WTC11 (cell line): ENCODE measurements at regions not wholly inside any gene's neighbourhood (a gene's known extent, or its start where the extent isn't known, plus 50 kb on each side); places are given as distances from the start of the nearest gene placed in this dataset.
A peak's percentile ranks its signal among the peaks of the same experiment; 100 is the strongest.
"Not testable (repeated sequence)": the region's sequence is repeated elsewhere in the genome, so short reads cannot be mapped to it uniquely, and the experiment has no call there.

Experiments
- ATAC-seq: fragments of 200-7000 bp; cut with Tn5 transposase; 2 replicates; pipeline ENCODE4 v1.10.0; 2021; ENCODE audit warnings: mild to moderate bottlenecking, moderate library complexity
- CTCF ChIA-PET: fragments of 300-600 bp; sonication (Branson Sonifier 250); formaldehyde crosslinking; loops from one replicate; lab custom pipeline; 2021; ENCODE audit warnings: antibody characterized with exemption; lab: Charles Lee
- POLR2A ChIA-PET: fragments of 350-600 bp; sonication (Branson Sonifier 250); formaldehyde crosslinking; loops from one replicate; lab custom pipeline; 2021; ENCODE audit warnings: antibody characterized with exemption; lab: Charles Lee
- DNase-seq: peaks from one replicate; pipeline ENCODE4 v3.0.0; 2021; ENCODE audit warnings: low spot score
- H3K27ac Mint-ChIP-seq: 2 replicates; pipeline ENCODE4 v1.8.0; 2021; ENCODE audit warnings: mixed read lengths
- H3K27me3 Mint-ChIP-seq: 2 replicates; pipeline ENCODE4 v1.8.0; 2021; ENCODE audit warnings: low read depth, mild to moderate bottlenecking, moderate library complexity, mixed read lengths
- H3K36me3 Mint-ChIP-seq: 2 replicates; pipeline ENCODE4 v1.8.0; 2021; ENCODE audit warnings: mixed read lengths
- H3K4me1 Mint-ChIP-seq: 2 replicates; pipeline ENCODE4 v1.8.0; 2022; ENCODE audit warnings: mixed read lengths
- H3K4me3 Mint-ChIP-seq: 2 replicates; pipeline ENCODE4 v1.8.0; 2021; ENCODE audit warnings: mild to moderate bottlenecking, moderate library complexity, mixed read lengths
- H3K9me3 Mint-ChIP-seq: 2 replicates; pipeline ENCODE4 v1.8.0; 2021; ENCODE audit warnings: mixed read lengths
- AR ChIP-seq: fragments of 250-450 bp; sonication (Bioruptor Pico); IDR thresholded peaks from 2 replicates; pipeline ENCODE4 v1.9.0; 2021; ENCODE audit warnings: mild to moderate bottlenecking
- GRHL2 ChIP-seq: fragments of 250-450 bp; sonication (Bioruptor Pico); IDR thresholded peaks from 2 replicates; pipeline ENCODE4 v1.8.0; 2022; ENCODE audit warnings: mild to moderate bottlenecking, moderate library complexity; ENCODE audit not compliant: insufficient replicate concordance, severe bottlenecking
- HMGA2 ChIP-seq: fragments of 250-450 bp; sonication (Bioruptor Pico); IDR thresholded peaks from 2 replicates; pipeline ENCODE4 v1.4.0; 2021; ENCODE audit warnings: mild to moderate bottlenecking, moderate library complexity
- IRF1 ChIP-seq: sonication (generic); formaldehyde crosslinking; IDR thresholded peaks from 2 replicates; pipeline ENCODE4 v1.8.0; 2023; ENCODE audit warnings: missing genetic modification reagents
- JUN ChIP-seq: sonication (generic); formaldehyde crosslinking; IDR thresholded peaks from 2 replicates; pipeline ENCODE4 v1.8.0; 2023; ENCODE audit warnings: mild to moderate bottlenecking, missing genetic modification reagents
- NFATC4 ChIP-seq: fragments of 250-450 bp; sonication (Bioruptor Pico); IDR thresholded peaks from 2 replicates; pipeline ENCODE4 v1.9.0; 2021; ENCODE audit warnings: mild to moderate bottlenecking
- PREB ChIP-seq: sonication (generic); formaldehyde crosslinking; IDR thresholded peaks from 2 replicates; pipeline ENCODE4 v1.8.1; 2022; ENCODE audit warnings: mild to moderate bottlenecking, missing genetic modification reagents, moderate library complexity, borderline replicate concordance
- PRRX2 ChIP-seq: fragments of 250-450 bp; sonication (Bioruptor Pico); IDR thresholded peaks from 2 replicates; pipeline ENCODE4 v1.8.0; 2021; ENCODE audit warnings: mild to moderate bottlenecking
- RELA ChIP-seq: sonication (generic); formaldehyde crosslinking; IDR thresholded peaks from 2 replicates; pipeline ENCODE4 v1.8.1; 2022; ENCODE audit warnings: missing genetic modification reagents, mild to moderate bottlenecking, borderline replicate concordance
- STAT6 ChIP-seq: sonication (generic); formaldehyde crosslinking; conservative IDR thresholded peaks from 2 replicates; pipeline ENCODE4 v1.8.1; 2023; ENCODE audit warnings: mild to moderate bottlenecking, low read depth, missing genetic modification reagents, moderate library complexity
- ZNF121 ChIP-seq: sonication (generic); formaldehyde crosslinking; IDR thresholded peaks from 2 replicates; pipeline ENCODE4 v1.8.0; 2023; ENCODE audit warnings: missing genetic modification reagents
- ZNF263 ChIP-seq: sonication (generic); formaldehyde crosslinking; IDR thresholded peaks from 2 replicates; pipeline ENCODE4 v1.8.1; 2022; ENCODE audit warnings: low read depth, mild to moderate bottlenecking, moderate library complexity, missing genetic modification reagents
- ZNF317 ChIP-seq: sonication (generic); formaldehyde crosslinking; IDR thresholded peaks from 2 replicates; pipeline ENCODE4 v1.8.1; 2023; ENCODE audit warnings: low read depth, mild to moderate bottlenecking, moderate library complexity, missing genetic modification reagents, borderline replicate concordance
- ZNF416 ChIP-seq: fragments of 250-450 bp; sonication (Bioruptor Pico); IDR thresholded peaks from 2 replicates; pipeline ENCODE4 v1.9.0; 2021; ENCODE audit warnings: mild to moderate bottlenecking, inconsistent platforms
- TF ChIP-seq, protein P1 (sequence below): fragments of 200-600 bp; IDR thresholded peaks from 2 replicates; pipeline ENCODE4 v1.8.0; 2022; ENCODE audit warnings: antibody characterized with exemption
- TF ChIP-seq, protein P2 (sequence below): sonication (generic); formaldehyde crosslinking; IDR thresholded peaks from 2 replicates; pipeline ENCODE4 v1.8.1; 2023; ENCODE audit warnings: mild to moderate bottlenecking, missing genetic modification reagents, moderate library complexity

DNA sequence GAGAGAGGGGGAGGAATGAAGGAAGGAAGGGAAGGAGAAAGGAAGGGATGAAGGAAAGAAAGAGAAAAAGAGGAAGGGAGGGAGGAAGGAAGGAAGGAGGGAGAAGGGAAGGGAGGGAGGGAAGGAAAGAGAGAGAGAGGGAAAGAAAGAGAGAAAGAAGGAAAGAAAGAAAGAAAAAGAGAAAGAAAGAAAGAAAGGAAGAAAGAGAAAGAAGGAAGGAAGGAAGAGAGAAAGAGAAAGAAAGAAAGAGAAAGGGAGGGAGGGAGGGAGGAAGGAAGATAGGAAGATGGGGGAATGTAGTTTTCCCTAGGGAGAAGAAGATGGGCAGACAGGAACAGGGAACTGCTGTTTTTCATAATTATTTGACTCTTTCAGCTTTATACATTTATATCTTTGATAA is 115.1 kb upstream of the CXADR start:
- Mint-ChIP-seq H3K27ac (no peak overlapping the region), H3K4me1 (no peaks in the 10 kb centered on the region), H3K36me3 (no peaks in the 10 kb centered on the region), H3K4me3 (no peak overlapping the region), H3K9me3 (no peaks in the 10 kb centered on the region), H3K27me3 (no peaks in the 10 kb centered on the region)
- ChIA-PET POLR2A (no interaction called here), CTCF (interaction anchor here (1.1 kb wide), 1 partner anchor 11 kb away, joined by 4 read pairs; no protein-coding TSS in a partner anchor)
- DNase-seq: no peak
- TF ChIP-seq, protein P1, sequence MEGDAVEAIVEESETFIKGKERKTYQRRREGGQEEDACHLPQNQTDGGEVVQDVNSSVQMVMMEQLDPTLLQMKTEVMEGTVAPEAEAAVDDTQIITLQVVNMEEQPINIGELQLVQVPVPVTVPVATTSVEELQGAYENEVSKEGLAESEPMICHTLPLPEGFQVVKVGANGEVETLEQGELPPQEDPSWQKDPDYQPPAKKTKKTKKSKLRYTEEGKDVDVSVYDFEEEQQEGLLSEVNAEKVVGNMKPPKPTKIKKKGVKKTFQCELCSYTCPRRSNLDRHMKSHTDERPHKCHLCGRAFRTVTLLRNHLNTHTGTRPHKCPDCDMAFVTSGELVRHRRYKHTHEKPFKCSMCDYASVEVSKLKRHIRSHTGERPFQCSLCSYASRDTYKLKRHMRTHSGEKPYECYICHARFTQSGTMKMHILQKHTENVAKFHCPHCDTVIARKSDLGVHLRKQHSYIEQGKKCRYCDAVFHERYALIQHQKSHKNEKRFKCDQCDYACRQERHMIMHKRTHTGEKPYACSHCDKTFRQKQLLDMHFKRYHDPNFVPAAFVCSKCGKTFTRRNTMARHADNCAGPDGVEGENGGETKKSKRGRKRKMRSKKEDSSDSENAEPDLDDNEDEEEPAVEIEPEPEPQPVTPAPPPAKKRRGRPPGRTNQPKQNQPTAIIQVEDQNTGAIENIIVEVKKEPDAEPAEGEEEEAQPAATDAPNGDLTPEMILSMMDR: no peak
- no peak for TF ChIP-seq GRHL2 (CRISPR knock-in tag)
- no peak for TF ChIP-seq JUN (CRISPR knock-in tag)
- TF ChIP-seq STAT6 (CRISPR knock-in tag): no peak
- no peak for ATAC-seq

- not testable (repeated sequence) for ATAC-seq, H3K27ac Mint-ChIP-seq
- peak; percentile 58 for TF ChIP-seq ZNF121 (CRISPR knock-in tag)
- TF ChIP-seq, all 79 proteins: peak for 1; not testable (repeated sequence) for 78
- H3K9me3 Mint-ChIP-seq, DNase-seq, POLR2A ChIA-PET, H3K4me3 Mint-ChIP-seq, H3K36me3 Mint-ChIP-seq, H3K27me3 Mint-ChIP-seq, H3K4me1 Mint-ChIP-seq: not testable (repeated sequence)
- CTCF ChIA-PET: interaction anchor here (0.7 kb wide), 1 partner anchor 1916 kb away, joined by 3 read pairs; no protein-coding TSS in a partner anchor
Measured at GRCh38 chr21:17398954-17399353, 113.9 kb upstream of the CXADR start.

- no peak for ATAC-seq
- Mint-ChIP-seq H3K27ac (no peak overlapping the region), H3K9me3 (peaks cover 17% of the 10 kb centered on the region), H3K4me1 (no peaks in the 10 kb centered on the region), H3K36me3 (peaks cover 7% of the 10 kb centered on the region; the same call in 1 of the 2 replicates), H3K4me3 (no peak overlapping the region), H3K27me3 (no peaks in the 10 kb centered on the region)
- no peak for DNase-seq
- ChIA-PET POLR2A (no interaction called here), CTCF (interaction anchor here (0.6 kb wide), 1 partner anchor 16 kb away, joined by 3 read pairs; no protein-coding TSS in a partner anchor)
- TF ChIP-seq ZNF416: no peak
- no peak for TF ChIP-seq IRF1 (CRISPR knock-in tag)
- TF ChIP-seq ZNF263 (CRISPR knock-in tag): no peak
- TF ChIP-seq AR (CRISPR knock-in tag): no peak
Measured at GRCh38 chr21:17402937-17403336, 109.9 kb upstream of the CXADR start.

DNA sequence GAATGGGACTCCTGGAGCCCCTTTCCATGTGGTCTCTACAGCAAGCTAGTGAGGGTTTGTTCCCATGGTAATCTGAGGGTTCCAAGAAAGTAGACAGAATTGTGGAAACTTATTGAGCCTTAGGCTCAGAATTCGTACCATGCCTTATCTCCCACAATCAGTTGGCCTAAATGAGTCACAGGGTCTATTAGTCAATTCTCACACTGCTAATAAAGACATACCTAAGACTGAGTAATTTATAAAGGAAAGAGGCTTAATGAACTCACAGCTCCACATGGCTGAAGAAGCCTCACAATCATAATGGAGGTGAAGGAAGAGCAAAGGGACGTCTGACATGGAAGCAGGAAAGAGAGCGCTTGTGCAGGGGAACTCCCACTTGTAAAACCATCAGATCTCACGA is 106.6 kb upstream of the CXADR start:
- CTCF ChIA-PET: no interaction called here
- H3K9me3 Mint-ChIP-seq: peaks cover 17% of the 10 kb centered on the region
- no peak for TF ChIP-seq PREB (CRISPR knock-in tag)
- TF ChIP-seq HMGA2: no peak
- TF ChIP-seq, protein P2, sequence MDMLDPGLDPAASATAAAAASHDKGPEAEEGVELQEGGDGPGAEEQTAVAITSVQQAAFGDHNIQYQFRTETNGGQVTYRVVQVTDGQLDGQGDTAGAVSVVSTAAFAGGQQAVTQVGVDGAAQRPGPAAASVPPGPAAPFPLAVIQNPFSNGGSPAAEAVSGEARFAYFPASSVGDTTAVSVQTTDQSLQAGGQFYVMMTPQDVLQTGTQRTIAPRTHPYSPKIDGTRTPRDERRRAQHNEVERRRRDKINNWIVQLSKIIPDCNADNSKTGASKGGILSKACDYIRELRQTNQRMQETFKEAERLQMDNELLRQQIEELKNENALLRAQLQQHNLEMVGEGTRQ: no peak
- TF ChIP-seq RELA (CRISPR knock-in tag): no peak
- TF ChIP-seq PRRX2 (CRISPR knock-in tag): no peak
- TF ChIP-seq ZNF121 (CRISPR knock-in tag): no peak
- no peak for TF ChIP-seq NFATC4
- no peak for TF ChIP-seq ZNF317 (CRISPR knock-in tag)
- TF ChIP-seq ZNF416: no peak

More for the DNA sequence above, 106.6 kb upstream of the CXADR start:
- Mint-ChIP-seq H3K27ac (no peak overlapping the region), H3K36me3 (peaks cover 7% of the 10 kb centered on the region; the same call in 1 of the 2 replicates), H3K4me1 (peaks cover 11% of the 10 kb centered on the region), H3K4me3 (no peak overlapping the region), H3K27me3 (no peaks in the 10 kb centered on the region)
- ATAC-seq (no peak), DNase-seq (no peak)
- POLR2A ChIA-PET: no interaction called here
